Chondrocyte (in vitro differentiated cells): ENCODE measurements at regions not wholly inside any gene's neighbourhood (a gene's known extent, or its start where the extent isn't known, plus 50 kb on each side); places are given as distances from the start of the nearest gene placed in this dataset.

Experiments used
- DNase-seq: peaks from one replicate; pipeline ENCODE4 v3.0.0; 2021; ENCODE audit warnings: mixed read lengths, low spot score
- H3K27ac Mint-ChIP-seq: one replicate; pipeline ENCODE4 v1.8.0; 2021; ENCODE audit warnings: mild to moderate bottlenecking, moderate library complexity, mixed read lengths; ENCODE audit not compliant: unreplicated experiment
- H3K27me3 Mint-ChIP-seq: 2 replicates; pipeline ENCODE4 v1.8.0; 2021; ENCODE audit warnings: low read depth, mixed read lengths
- H3K36me3 Mint-ChIP-seq: 2 replicates; pipeline ENCODE4 v1.8.0; 2021; ENCODE audit warnings: low read depth, mixed read lengths
- H3K4me1 Mint-ChIP-seq: 2 replicates; pipeline ENCODE4 v1.8.0; 2021; ENCODE audit warnings: low read depth, mild to moderate bottlenecking, mixed read lengths
- H3K4me3 Mint-ChIP-seq: one replicate; pipeline ENCODE4 v1.8.0; 2021; ENCODE audit warnings: mild to moderate bottlenecking, moderate library complexity, mixed read lengths; ENCODE audit not compliant: unreplicated experiment
- H3K9me3 Mint-ChIP-seq: 2 replicates; pipeline ENCODE4 v1.8.0; 2021; ENCODE audit warnings: low read depth, mixed read lengths
- CTCF ChIP-seq: fragments of 200-600 bp; sonication (generic); IDR thresholded peaks from 2 replicates; pipeline ENCODE4 v1.5.0; 2021; ENCODE audit warnings: antibody characterized with exemption, mild to moderate bottlenecking, moderate library complexity

DNA sequence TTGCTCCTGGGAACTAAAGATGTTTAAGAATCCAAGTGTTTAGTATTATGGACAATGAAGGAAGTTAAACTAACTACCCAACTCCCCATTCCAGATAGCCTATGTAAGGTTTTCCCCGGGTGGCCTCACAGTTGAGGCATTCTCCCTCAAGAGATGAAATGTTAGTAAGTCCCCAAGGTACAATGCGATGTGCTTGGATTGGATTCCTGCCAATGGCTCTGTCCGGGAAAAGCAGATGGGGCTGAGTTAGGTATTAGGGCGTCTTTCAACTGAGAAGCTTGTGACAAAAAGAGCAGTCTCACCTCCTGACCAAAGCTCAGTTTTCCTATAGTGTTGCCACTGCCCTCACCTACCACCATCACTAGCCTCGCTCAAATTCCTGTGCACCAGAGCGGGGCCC, 64.8 kb upstream of the E2F7 start:
- no peak overlapping the region for H3K4me3 Mint-ChIP-seq
- H3K36me3 Mint-ChIP-seq = no peaks in the 10 kb centered on the region
- peaks cover 3% of the 10 kb centered on the region for H3K27me3 Mint-ChIP-seq
- DNase-seq = no peak
- H3K4me1 Mint-ChIP-seq = peaks cover 10% of the 10 kb centered on the region
- H3K27ac Mint-ChIP-seq = no peak overlapping the region
- no peak for TF ChIP-seq CTCF
- H3K9me3 Mint-ChIP-seq = peaks cover 7% of the 10 kb centered on the region

DNA sequence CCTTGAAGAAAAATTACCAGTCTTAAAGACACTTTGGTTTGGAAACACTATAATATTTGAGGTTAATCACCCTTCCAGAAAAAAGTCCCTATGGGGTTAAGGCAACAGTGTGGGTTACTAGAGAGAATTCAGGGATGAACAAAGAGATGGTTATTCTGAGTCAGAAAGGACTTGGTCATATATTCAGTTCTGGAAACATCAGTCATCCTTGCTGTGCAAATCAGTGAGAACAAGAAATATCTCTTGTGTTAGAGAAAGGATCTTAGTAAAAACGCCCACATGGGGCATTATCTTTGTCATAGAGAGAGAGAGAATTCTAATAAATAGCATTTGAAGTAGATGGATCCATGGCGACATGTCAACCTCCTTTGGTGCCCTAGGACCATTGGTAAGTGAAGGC, 59.4 kb upstream of the E2F7 start:
- Mint-ChIP-seq H3K36me3 (no peaks in the 10 kb centered on the region), H3K9me3 (peaks cover 15% of the 10 kb centered on the region), H3K4me1 (peaks cover 27% of the 10 kb centered on the region), H3K4me3 (no peak overlapping the region), H3K27ac (no peak overlapping the region), H3K27me3 (no peaks in the 10 kb centered on the region)
- no peak for DNase-seq
- TF ChIP-seq CTCF = no peak

- peak overlapping the region; percentile 97 for H3K27ac Mint-ChIP-seq
- H3K27me3 Mint-ChIP-seq = no peaks in the 10 kb centered on the region
- no peak for DNase-seq
- H3K4me1 Mint-ChIP-seq = peaks cover 25% of the 10 kb centered on the region
- no peak for TF ChIP-seq CTCF
- H3K36me3 Mint-ChIP-seq = no peaks in the 10 kb centered on the region
- no peak overlapping the region for H3K4me3 Mint-ChIP-seq
- peaks cover 15% of the 10 kb centered on the region for H3K9me3 Mint-ChIP-seq
These were observed 57.3 kb upstream of the E2F7 start for GRCh38 chr12:77122661-77123060.

- DNase-seq = no peak
- H3K4me3 Mint-ChIP-seq = no peak overlapping the region
- H3K9me3 Mint-ChIP-seq = peaks cover 15% of the 10 kb centered on the region
- peak overlapping the region; percentile 97 for H3K27ac Mint-ChIP-seq
- H3K36me3 Mint-ChIP-seq = no peaks in the 10 kb centered on the region
- no peaks in the 10 kb centered on the region for H3K27me3 Mint-ChIP-seq
- peaks cover 25% of the 10 kb centered on the region for H3K4me1 Mint-ChIP-seq
- TF ChIP-seq CTCF = no peak
These were observed 56.9 kb upstream of the E2F7 start for GRCh38 chr12:77122236-77122635.

DNA sequence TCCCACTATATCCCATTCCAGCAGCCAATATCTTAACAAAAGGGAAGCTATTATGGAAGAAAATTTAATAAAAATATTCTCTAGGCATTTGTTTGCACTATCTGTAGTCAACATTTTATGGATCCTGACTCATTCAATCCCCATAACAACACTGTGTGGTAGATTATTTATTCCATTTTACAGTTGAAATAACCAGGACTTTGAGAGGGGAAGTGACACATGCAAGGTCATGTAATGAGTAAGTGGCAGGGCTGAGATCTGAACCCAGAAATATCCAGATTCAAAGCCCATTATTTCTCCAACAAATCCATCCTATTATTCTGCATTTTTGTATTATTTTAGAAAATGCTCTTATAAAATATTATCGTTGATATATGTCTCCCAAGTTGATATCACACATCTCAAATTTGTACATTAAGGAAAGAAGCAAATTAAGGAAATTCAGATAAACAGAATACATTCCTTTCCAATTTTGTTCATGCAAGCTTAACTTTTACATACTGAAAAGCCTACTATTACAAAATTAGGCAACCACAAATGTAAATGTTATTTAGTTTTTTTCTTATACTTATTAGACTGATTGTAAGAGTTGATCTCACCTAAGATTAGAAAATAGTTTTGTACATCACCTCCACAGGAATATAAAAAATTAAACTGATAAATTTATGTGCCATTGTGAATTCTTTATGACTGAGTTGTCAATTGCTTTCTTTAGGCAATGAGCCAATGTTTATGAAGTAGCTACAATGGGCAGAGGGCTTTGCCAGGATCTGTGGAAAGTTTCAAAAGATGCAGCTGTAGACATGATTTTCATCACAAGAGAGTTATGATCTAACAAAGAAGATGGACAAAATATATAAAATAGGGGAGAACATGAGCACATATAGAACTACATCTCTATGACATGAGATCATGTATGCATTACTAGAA, 55.1 kb upstream of the E2F7 start:
- no peaks in the 10 kb centered on the region for H3K27me3 Mint-ChIP-seq
- no peak overlapping the region for H3K4me3 Mint-ChIP-seq
- DNase-seq = no peak
- peak overlapping the region; percentile 68 for H3K27ac Mint-ChIP-seq
- H3K4me1 Mint-ChIP-seq = peaks cover 25% of the 10 kb centered on the region
- TF ChIP-seq CTCF = no peak
- peaks cover 13% of the 10 kb centered on the region for H3K9me3 Mint-ChIP-seq
- no peaks in the 10 kb centered on the region for H3K36me3 Mint-ChIP-seq
